OCI-LY7 (cell line): ENCODE measurements at regions not wholly inside any gene's neighbourhood (a gene's known extent, or its start where the extent isn't known, plus 50 kb on each side); places are given as distances from the start of the nearest gene placed in this dataset.

Experiments
- EZH2phosphoT487 ChIP-seq: fragments of 200-600 bp; sonication (generic); IDR thresholded peaks from 2 replicates; pipeline ENCODE4 v1.6.1; 2018; ENCODE audit warnings: low read depth, borderline replicate concordance, mild to moderate bottlenecking, mixed run types, antibody characterized with exemption, low read length, moderate library complexity, mixed read lengths
- TF ChIP-seq, protein P1 (sequence below): fragments of 200-600 bp; sonication (generic); conservative IDR thresholded peaks from 2 replicates; pipeline ENCODE4 v1.5.1; 2014; ENCODE audit warnings: mild to moderate bottlenecking, antibody characterized with exemption, low read length, moderate library complexity, mixed read lengths

DNA sequence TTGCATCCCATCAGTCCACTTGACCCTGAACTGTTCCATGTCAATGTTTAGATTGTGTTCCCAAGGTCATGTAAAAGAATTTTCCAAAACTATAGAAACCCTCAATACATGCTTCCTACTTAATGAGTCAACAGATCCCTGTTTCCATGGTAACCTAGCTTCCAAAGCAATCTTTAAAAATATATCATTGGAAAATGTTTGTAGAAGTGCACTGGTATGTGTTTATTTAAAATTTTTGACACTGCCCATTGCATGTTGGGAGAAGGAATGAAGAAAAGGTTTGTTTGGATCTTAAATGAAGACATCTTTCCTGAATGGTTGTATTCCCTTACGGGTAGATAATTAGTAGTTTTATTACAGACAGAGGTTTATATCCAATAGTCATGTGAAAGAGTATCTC is 345.3 kb downstream of the GABRG1 start:
- TF ChIP-seq, protein P1, sequence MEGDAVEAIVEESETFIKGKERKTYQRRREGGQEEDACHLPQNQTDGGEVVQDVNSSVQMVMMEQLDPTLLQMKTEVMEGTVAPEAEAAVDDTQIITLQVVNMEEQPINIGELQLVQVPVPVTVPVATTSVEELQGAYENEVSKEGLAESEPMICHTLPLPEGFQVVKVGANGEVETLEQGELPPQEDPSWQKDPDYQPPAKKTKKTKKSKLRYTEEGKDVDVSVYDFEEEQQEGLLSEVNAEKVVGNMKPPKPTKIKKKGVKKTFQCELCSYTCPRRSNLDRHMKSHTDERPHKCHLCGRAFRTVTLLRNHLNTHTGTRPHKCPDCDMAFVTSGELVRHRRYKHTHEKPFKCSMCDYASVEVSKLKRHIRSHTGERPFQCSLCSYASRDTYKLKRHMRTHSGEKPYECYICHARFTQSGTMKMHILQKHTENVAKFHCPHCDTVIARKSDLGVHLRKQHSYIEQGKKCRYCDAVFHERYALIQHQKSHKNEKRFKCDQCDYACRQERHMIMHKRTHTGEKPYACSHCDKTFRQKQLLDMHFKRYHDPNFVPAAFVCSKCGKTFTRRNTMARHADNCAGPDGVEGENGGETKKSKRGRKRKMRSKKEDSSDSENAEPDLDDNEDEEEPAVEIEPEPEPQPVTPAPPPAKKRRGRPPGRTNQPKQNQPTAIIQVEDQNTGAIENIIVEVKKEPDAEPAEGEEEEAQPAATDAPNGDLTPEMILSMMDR = no peak
- TF ChIP-seq EZH2phosphoT487 = no peak
